Memory B cell (primary cell): ENCODE measurements at regions not wholly inside any gene's neighbourhood (a gene's known extent, or its start where the extent isn't known, plus 50 kb on each side); places are given as distances from the start of the nearest gene placed in this dataset.
A peak's percentile ranks its signal among the peaks of the same experiment; 100 is the strongest.

ENCODE experiments used
- ATAC-seq: fragments of 150-1000 bp; cut with Tn5 transposase; 2 replicates; pipeline ENCODE4 v1.10.0; 2021; ENCODE audit warnings: low read depth, mild to moderate bottlenecking, moderate library complexity
- DNase-seq, 2 donors: peaks; one replicate each; pipeline ENCODE4 v3.0.0; 2022; ENCODE audit warnings: low spot score in 2 of 2
- H3K27ac Mint-ChIP-seq: one replicate; pipeline ENCODE4 v1.8.0; 2022; ENCODE audit warnings: mild to moderate bottlenecking, moderate library complexity, mixed read lengths
- H3K27me3 Mint-ChIP-seq: one replicate; pipeline ENCODE4 v1.8.0; 2022; ENCODE audit warnings: mixed read lengths
- H3K36me3 Mint-ChIP-seq: one replicate; pipeline ENCODE4 v1.8.0; 2022; ENCODE audit warnings: mild to moderate bottlenecking, mixed read lengths
- H3K4me1 Mint-ChIP-seq: one replicate; pipeline ENCODE4 v1.8.0; 2022; ENCODE audit warnings: mixed read lengths
- H3K4me3 Mint-ChIP-seq: one replicate; pipeline ENCODE4 v1.8.0; 2022; ENCODE audit warnings: mild to moderate bottlenecking, moderate library complexity, mixed read lengths
- H3K9me3 Mint-ChIP-seq: one replicate; pipeline ENCODE4 v1.8.0; 2022; ENCODE audit warnings: mixed read lengths

GRCh38 chr1:239884796-239885195 is 206.9 kb upstream of the FMN2 start:
- Mint-ChIP-seq H3K4me1 (no peaks in the 10 kb centered on the region), H3K4me3 (no peak overlapping the region), H3K27me3 (no peaks in the 10 kb centered on the region), H3K36me3 (no peaks in the 10 kb centered on the region), H3K9me3 (peaks cover 3% of the 10 kb centered on the region), H3K27ac (no peak overlapping the region)
- DNase-seq, result no peak
- no peak for ATAC-seq

DNA sequence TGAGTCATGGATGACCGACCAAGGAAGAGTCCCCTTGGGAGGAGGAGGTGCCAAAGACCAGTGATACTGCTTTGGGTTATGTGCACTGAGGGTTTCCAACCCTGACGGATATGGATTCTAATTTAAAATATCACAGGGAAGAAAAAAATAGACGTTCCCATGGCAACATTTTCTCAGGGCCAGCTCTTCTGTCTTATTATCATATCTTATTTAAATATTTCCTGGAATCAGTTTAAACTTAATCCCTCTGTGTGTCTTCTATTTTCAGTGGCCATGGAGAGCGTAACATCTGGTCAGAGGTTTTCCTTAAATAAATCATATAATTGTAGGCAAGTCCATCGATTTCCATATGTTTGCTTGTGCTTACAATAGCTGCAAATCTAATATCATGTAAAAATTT is 205.4 kb upstream of the FMN2 start:
- no peak for DNase-seq
- Mint-ChIP-seq H3K36me3 (no peaks in the 10 kb centered on the region), H3K9me3 (peaks cover 2% of the 10 kb centered on the region), H3K27ac (no peak overlapping the region), H3K4me3 (no peak overlapping the region), H3K4me1 (no peaks in the 10 kb centered on the region), H3K27me3 (no peaks in the 10 kb centered on the region)
- no peak for ATAC-seq

GRCh38 chr1:239888639-239889038 is 203.0 kb upstream of the FMN2 start:
- no peaks in the 10 kb centered on the region for H3K27me3 Mint-ChIP-seq
- no peak overlapping the region for H3K4me3 Mint-ChIP-seq
- peaks cover 2% of the 10 kb centered on the region for H3K9me3 Mint-ChIP-seq
- no peak overlapping the region for H3K27ac Mint-ChIP-seq
- DNase-seq (no peak), ATAC-seq (no peak)
- H3K36me3 Mint-ChIP-seq, result no peaks in the 10 kb centered on the region
- H3K4me1 Mint-ChIP-seq, result no peaks in the 10 kb centered on the region

DNA sequence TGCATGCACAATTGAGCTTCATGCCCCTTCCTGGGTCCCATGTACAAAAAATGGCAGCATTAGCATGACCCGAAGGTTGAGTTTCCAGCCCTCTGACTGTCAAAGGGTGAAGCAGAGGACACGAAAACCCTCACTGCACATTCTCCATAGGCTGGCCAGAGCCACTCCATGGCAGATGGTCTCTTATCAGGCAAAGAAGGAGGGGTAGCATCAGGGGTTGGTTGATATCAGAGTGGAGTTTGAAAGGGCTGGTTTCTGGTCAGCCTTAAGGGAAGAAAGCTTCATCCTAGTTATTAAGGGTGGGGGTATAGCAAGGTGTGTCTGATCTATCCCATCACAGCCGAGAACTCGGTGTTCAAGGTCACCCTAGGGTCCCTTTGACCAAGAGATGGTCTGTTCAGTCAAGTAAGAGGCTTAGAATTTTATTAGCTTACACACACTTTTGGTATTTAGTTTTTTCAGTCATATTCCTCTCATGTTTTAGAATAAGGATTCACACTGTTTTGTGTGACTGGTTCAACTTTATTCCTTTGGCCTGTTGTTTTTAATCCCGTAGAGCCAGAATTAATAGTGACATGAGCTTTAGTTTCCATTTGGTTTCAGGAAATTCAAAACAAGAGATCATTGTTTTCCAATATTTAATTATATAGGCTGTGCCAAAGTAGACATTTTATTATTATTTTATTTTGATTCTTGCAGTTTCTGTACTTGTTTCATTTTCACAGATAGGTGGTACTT is 199.9 kb upstream of the FMN2 start:
- Mint-ChIP-seq H3K4me3 (no peak overlapping the region), H3K9me3 (peaks cover 1% of the 10 kb centered on the region), H3K4me1 (no peaks in the 10 kb centered on the region), H3K27me3 (no peaks in the 10 kb centered on the region), H3K36me3 (no peaks in the 10 kb centered on the region), H3K27ac (no peak overlapping the region)
- no peak for ATAC-seq
- no peak for DNase-seq

DNA sequence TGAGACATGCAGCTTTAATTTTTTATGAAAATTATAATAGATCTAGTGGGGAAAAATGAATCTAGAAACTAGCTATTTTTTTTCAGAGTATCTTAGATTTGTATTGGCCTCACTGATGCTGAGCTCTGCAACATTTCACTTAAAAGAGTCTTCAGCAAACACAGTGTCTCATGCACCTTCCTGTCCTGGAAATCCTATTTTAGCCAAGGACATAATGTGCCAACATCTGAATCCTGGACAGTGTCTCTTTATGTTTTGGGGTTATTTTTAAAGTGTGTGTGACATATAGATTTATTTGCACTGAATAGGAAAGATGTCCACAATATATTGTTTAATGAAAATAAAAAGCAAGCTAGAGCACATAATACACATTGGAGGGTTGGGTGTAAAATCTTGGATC is 199.1 kb upstream of the FMN2 start:
- ATAC-seq, result no peak
- no peak overlapping the region for H3K4me3 Mint-ChIP-seq
- H3K27me3 Mint-ChIP-seq, result no peaks in the 10 kb centered on the region
- DNase-seq, result no peak
- H3K27ac Mint-ChIP-seq, result no peak overlapping the region
- H3K9me3 Mint-ChIP-seq, result peaks cover 1% of the 10 kb centered on the region
- H3K36me3 Mint-ChIP-seq, result no peaks in the 10 kb centered on the region
- no peaks in the 10 kb centered on the region for H3K4me1 Mint-ChIP-seq

GRCh38 chr1:239893127-239893731 is 198.5 kb upstream of the FMN2 start:
- no peaks in the 10 kb centered on the region for H3K36me3 Mint-ChIP-seq
- peaks cover 1% of the 10 kb centered on the region for H3K9me3 Mint-ChIP-seq
- peaks cover 3% of the 10 kb centered on the region for H3K4me1 Mint-ChIP-seq
- no peak overlapping the region for H3K4me3 Mint-ChIP-seq
- no peak for ATAC-seq
- no peak overlapping the region for H3K27ac Mint-ChIP-seq
- H3K27me3 Mint-ChIP-seq, result no peaks in the 10 kb centered on the region
- DNase-seq, result no peak

- peaks cover 3% of the 10 kb centered on the region for H3K4me1 Mint-ChIP-seq
- H3K9me3 Mint-ChIP-seq, result peaks cover 1% of the 10 kb centered on the region
- no peak overlapping the region for H3K27ac Mint-ChIP-seq
- ATAC-seq (no peak), DNase-seq (no peak)
- no peak overlapping the region for H3K4me3 Mint-ChIP-seq
- H3K27me3 Mint-ChIP-seq, result no peaks in the 10 kb centered on the region
- H3K36me3 Mint-ChIP-seq, result no peaks in the 10 kb centered on the region
These were observed 195.1 kb upstream of the FMN2 start for GRCh38 chr1:239896569-239896968.

GRCh38 chr1:239896980-239897379 is 194.7 kb upstream of the FMN2 start:
- no peaks in the 10 kb centered on the region for H3K27me3 Mint-ChIP-seq
- no peaks in the 10 kb centered on the region for H3K36me3 Mint-ChIP-seq
- H3K9me3 Mint-ChIP-seq, result peaks cover 1% of the 10 kb centered on the region
- no peak overlapping the region for H3K27ac Mint-ChIP-seq
- H3K4me1 Mint-ChIP-seq, result peaks cover 3% of the 10 kb centered on the region
- no peak for ATAC-seq
- DNase-seq, result no peak
- H3K4me3 Mint-ChIP-seq, result no peak overlapping the region

DNA sequence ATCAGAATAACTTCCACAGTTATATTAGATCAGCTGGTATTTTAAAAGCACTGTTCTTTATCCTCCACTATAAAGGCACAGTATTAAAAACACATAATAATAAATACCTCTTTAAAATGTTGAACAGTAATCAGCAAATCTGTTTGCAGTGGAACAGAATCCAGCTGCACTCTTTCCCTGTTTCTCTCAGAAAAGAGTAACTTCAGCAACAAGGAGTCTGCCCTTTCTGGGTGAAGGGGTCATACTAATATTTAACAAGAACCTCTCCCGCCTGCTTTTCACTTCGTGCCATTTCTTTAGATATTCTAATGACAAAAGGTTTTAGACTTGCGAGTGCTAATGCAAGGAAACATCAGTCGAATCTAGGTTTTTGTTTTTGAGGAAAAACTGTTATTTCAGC is 194.2 kb upstream of the FMN2 start:
- no peak overlapping the region for H3K4me3 Mint-ChIP-seq
- ATAC-seq (no peak), DNase-seq (no peak)
- H3K36me3 Mint-ChIP-seq, result no peaks in the 10 kb centered on the region
- H3K27me3 Mint-ChIP-seq, result no peaks in the 10 kb centered on the region
- peaks cover 1% of the 10 kb centered on the region for H3K9me3 Mint-ChIP-seq
- H3K27ac Mint-ChIP-seq, result no peak overlapping the region
- H3K4me1 Mint-ChIP-seq, result peaks cover 3% of the 10 kb centered on the region

DNA sequence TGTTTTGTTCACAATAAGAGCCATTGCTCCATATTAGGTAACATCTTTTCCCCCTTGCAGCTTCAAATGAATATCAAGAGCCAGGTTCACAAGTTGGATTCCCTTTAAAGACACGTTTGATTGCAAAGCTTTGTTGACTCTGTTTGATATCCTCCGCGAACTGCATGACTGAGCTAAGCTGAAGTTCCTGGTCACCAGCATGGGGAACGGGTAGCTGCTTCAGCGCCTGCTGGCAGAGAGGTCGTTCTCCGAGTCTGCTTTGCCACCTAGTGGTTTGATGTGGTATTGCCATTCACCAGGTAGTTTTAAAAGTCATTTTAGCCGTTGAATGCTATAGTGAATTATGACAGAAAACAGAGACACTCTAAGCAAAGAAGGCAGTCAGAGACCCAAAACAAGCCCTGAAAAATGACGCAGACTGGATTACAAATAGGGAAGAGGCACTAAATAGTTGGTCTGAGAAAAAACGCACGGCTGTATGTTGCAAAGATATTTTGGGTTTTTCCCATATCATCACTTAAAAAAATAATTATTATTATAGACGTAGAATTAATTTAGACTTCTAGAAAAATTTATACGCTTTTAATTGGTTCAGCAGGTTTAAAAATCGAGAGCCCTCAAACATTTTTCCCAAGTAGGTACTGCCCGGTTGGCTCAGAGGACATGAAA is 193.5 kb upstream of the FMN2 start:
- DNase-seq, result peak; percentile 36 to 51
- H3K36me3 Mint-ChIP-seq, result no peaks in the 10 kb centered on the region
- ATAC-seq, result peak; percentile 57
- no peak overlapping the region for H3K4me3 Mint-ChIP-seq
- no peaks in the 10 kb centered on the region for H3K27me3 Mint-ChIP-seq
- no peak overlapping the region for H3K27ac Mint-ChIP-seq
- H3K4me1 Mint-ChIP-seq, result peaks cover 3% of the 10 kb centered on the region
- peaks cover 1% of the 10 kb centered on the region for H3K9me3 Mint-ChIP-seq

DNA sequence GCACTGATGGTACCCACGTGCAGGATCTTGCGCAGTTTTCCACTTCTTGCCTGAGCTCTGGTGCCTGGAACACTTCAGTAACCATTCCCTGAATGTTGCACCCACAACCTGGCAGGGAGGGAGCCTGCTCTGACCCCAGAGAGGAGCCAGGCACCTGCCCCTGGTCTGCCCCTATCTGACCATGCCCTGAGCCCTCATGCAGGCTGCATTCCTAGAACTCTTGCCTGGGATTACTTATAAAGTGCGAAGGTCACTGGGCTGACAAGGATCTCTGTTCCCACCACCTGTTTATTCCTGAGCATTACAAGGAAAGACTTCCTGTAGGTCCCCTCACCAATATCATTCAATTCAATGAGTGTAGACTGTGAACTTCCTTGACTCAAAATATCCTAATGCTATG is 191.9 kb upstream of the FMN2 start:
- no peaks in the 10 kb centered on the region for H3K36me3 Mint-ChIP-seq
- peaks cover 3% of the 10 kb centered on the region for H3K4me1 Mint-ChIP-seq
- H3K27me3 Mint-ChIP-seq, result no peaks in the 10 kb centered on the region
- ATAC-seq (no peak), DNase-seq (no peak)
- peaks cover 1% of the 10 kb centered on the region for H3K9me3 Mint-ChIP-seq
- H3K27ac Mint-ChIP-seq, result no peak overlapping the region
- H3K4me3 Mint-ChIP-seq, result no peak overlapping the region

DNA sequence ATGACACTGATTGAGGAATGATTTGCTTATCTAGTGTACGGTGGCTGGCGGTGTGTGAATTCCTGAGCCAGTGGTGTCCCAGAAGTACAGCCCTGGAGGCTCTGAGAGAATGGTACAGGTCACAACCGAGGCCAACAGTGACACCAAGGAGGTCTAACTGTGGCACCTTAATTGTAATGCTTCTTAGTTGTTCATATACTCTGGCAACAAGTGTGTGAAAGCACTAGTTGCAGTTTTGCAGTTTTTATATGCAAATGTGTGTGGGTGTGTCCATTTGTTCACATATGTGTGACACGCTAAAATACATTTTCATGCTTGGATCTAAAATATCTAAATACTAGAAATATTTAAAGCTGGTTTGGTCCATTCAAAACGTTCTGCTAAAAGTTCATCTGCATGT is 185.3 kb upstream of the FMN2 start:
- Mint-ChIP-seq H3K36me3 (no peaks in the 10 kb centered on the region), H3K4me3 (no peak overlapping the region), H3K27me3 (no peaks in the 10 kb centered on the region), H3K4me1 (no peaks in the 10 kb centered on the region), H3K27ac (no peak overlapping the region), H3K9me3 (no peaks in the 10 kb centered on the region)
- ATAC-seq (no peak), DNase-seq (no peak)

DNA sequence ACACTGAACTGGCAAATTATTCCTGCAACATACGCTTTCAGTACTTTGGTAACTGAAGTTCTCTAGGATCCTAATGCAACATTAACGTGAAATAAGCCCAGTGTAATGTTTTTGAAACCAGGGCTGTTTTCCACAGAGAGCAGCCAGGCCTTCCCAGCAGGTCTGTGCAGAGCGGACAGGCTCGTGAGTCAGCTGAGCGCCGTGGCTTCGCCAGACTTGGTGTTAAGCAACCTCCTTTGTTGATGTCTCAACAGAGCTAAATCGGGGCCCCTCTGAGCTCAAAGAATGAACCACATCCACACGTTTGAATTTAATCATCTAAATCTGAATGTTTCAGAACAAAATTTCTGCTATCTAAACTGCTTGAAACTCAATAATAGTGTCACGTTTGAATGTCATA is 181.8 kb upstream of the FMN2 start:
- ATAC-seq, result no peak
- DNase-seq, result no peak
- no peaks in the 10 kb centered on the region for H3K4me1 Mint-ChIP-seq
- H3K27ac Mint-ChIP-seq, result no peak overlapping the region
- no peaks in the 10 kb centered on the region for H3K36me3 Mint-ChIP-seq
- H3K9me3 Mint-ChIP-seq, result peaks cover 1% of the 10 kb centered on the region
- no peaks in the 10 kb centered on the region for H3K27me3 Mint-ChIP-seq
- H3K4me3 Mint-ChIP-seq, result no peak overlapping the region

DNA sequence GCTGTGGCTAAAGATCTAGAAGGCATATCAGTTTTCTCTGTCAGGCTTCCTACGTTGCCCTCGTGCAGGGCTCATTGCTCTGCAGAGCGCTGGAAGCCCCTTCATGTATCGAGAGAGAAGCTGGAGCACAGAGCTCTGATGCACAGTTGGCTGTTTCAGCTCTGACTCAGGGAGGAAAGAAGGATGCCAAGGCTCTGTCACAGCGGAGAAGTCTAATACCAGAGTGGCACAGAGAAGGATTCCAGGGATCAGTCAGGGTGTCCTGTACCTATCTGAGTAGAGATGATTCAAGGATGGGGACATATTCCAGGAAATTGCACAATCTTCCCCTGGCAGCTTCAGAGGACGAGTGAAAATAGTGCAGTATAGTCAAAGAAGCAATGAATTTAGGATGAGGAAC is 179.2 kb upstream of the FMN2 start:
- H3K9me3 Mint-ChIP-seq, result peaks cover 1% of the 10 kb centered on the region
- H3K27ac Mint-ChIP-seq, result no peak overlapping the region
- DNase-seq (no peak), ATAC-seq (no peak)
- H3K36me3 Mint-ChIP-seq, result no peaks in the 10 kb centered on the region
- no peaks in the 10 kb centered on the region for H3K27me3 Mint-ChIP-seq
- no peak overlapping the region for H3K4me3 Mint-ChIP-seq
- no peaks in the 10 kb centered on the region for H3K4me1 Mint-ChIP-seq
